ENCODE measurements at regions not wholly inside any gene's neighbourhood (a gene's known extent, or its start where the extent isn't known, plus 50 kb on each side); places are given as distances from the start of the nearest gene placed in this dataset.

DNA sequence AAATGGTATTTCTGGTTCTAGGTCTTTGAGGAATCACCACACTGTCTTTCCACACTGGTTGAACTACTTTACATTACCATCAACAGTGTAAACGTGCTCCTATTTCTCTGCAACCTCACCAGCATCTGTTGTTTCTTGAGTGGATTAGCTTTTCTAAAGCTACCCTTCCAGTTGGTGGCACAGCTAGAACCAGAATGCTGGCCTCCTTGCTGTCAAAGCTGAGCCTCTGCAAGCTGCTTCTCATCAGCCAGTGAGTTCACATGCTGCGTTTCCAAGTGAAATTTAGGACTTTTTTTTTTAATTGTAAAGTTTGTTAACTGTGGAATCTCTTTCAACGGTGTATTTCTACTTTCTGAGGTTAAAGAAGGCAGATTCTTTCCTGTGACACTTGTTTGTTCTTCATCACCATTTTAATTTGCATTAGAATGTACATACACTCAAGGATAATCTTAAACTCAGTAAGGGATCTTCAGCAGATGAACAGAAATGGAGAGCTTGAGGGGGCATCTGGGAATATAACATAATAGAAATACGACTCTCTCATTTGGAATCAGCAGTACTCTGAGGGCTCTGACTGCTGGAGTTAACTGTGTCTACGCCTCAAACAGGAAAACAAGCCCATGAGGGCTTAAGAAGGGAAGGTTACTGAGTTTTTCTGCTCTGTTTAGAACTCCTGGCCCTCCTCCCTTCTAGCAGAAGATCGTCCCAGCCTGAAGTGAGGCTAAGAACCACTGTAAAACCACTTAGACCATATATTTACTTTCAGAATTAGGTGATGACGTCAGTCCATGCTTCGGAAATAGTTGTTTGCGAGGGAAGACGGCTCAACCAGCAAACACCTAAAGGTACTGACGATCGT, 148.4 kb upstream of the FAM20A start:
- Histone ChIP-seq H3K4me1 (ENCODE audit: control insufficient read depth, insufficient read depth, low read length) (no peaks in the 10 kb centered on the region), H3K9me3 (replicated peaks; ENCODE audit: control insufficient read depth, insufficient read depth, low read length) (no peaks in the 10 kb centered on the region; the same call in 2 of the 3 replicates), H3K79me2 (ENCODE audit: control insufficient read depth, insufficient read depth, low read length) (no peaks in the 10 kb centered on the region), H3K27ac (ENCODE audit: control insufficient read depth, insufficient read depth) (no peak overlapping the region), H3K27me3 (replicated peaks in 1 of 2; ENCODE audit: control insufficient read depth in 2 of 2, insufficient read depth in 2 of 2, low read length in 1 of 2) (no peaks in the 10 kb centered on the region), H3K4me2 (ENCODE audit: control insufficient read depth, insufficient read depth) (no peak overlapping the region), H4K20me1 (ENCODE audit: control insufficient read depth, insufficient read depth) (no peaks in the 10 kb centered on the region), H3K4me3 (no peak overlapping the region), H2AFZ (ENCODE audit: control insufficient read depth, low read depth, low read length) (no peak overlapping the region), H3K36me3 (ENCODE audit: control insufficient read depth in 2 of 2, insufficient read depth in 2 of 2, low read length in 1 of 2) (no peaks in the 10 kb centered on the region), H3K9ac (ENCODE audit: control insufficient read depth, insufficient read depth, low read length) (no peak overlapping the region)
- ChIA-PET CTCF (no interaction called here), POLR2A (no interaction called here), RAD21 (ENCODE audit: unreplicated experiment) (no interaction called here), SMC1A (ENCODE audit: uncharacterized antibody, unreplicated experiment) (no interaction called here)
- intact Hi-C loops (cut with micrococcal nuclease; ENCODE audit: unreplicated experiment) = no loop called here
- TF ChIP-seq MTA2 (IDR thresholded peaks at IDR 0.05; ENCODE audit: low read depth) = no peak
- no peak for TF ChIP-seq ZSCAN29 (IDR thresholded peaks at IDR 0.05)
- TF ChIP-seq, protein P1, sequence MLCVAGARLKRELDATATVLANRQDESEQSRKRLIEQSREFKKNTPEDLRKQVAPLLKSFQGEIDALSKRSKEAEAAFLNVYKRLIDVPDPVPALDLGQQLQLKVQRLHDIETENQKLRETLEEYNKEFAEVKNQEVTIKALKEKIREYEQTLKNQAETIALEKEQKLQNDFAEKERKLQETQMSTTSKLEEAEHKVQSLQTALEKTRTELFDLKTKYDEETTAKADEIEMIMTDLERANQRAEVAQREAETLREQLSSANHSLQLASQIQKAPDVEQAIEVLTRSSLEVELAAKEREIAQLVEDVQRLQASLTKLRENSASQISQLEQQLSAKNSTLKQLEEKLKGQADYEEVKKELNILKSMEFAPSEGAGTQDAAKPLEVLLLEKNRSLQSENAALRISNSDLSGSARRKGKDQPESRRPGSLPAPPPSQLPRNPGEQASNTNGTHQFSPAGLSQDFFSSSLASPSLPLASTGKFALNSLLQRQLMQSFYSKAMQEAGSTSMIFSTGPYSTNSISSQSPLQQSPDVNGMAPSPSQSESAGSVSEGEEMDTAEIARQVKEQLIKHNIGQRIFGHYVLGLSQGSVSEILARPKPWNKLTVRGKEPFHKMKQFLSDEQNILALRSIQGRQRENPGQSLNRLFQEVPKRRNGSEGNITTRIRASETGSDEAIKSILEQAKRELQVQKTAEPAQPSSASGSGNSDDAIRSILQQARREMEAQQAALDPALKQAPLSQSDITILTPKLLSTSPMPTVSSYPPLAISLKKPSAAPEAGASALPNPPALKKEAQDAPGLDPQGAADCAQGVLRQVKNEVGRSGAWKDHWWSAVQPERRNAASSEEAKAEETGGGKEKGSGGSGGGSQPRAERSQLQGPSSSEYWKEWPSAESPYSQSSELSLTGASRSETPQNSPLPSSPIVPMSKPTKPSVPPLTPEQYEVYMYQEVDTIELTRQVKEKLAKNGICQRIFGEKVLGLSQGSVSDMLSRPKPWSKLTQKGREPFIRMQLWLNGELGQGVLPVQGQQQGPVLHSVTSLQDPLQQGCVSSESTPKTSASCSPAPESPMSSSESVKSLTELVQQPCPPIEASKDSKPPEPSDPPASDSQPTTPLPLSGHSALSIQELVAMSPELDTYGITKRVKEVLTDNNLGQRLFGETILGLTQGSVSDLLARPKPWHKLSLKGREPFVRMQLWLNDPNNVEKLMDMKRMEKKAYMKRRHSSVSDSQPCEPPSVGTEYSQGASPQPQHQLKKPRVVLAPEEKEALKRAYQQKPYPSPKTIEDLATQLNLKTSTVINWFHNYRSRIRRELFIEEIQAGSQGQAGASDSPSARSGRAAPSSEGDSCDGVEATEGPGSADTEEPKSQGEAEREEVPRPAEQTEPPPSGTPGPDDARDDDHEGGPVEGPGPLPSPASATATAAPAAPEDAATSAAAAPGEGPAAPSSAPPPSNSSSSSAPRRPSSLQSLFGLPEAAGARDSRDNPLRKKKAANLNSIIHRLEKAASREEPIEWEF (IDR thresholded peaks at IDR 0.05; ENCODE audit: insufficient replicate concordance, low read depth, low read length) = no peak
- TF ChIP-seq, protein P2, sequence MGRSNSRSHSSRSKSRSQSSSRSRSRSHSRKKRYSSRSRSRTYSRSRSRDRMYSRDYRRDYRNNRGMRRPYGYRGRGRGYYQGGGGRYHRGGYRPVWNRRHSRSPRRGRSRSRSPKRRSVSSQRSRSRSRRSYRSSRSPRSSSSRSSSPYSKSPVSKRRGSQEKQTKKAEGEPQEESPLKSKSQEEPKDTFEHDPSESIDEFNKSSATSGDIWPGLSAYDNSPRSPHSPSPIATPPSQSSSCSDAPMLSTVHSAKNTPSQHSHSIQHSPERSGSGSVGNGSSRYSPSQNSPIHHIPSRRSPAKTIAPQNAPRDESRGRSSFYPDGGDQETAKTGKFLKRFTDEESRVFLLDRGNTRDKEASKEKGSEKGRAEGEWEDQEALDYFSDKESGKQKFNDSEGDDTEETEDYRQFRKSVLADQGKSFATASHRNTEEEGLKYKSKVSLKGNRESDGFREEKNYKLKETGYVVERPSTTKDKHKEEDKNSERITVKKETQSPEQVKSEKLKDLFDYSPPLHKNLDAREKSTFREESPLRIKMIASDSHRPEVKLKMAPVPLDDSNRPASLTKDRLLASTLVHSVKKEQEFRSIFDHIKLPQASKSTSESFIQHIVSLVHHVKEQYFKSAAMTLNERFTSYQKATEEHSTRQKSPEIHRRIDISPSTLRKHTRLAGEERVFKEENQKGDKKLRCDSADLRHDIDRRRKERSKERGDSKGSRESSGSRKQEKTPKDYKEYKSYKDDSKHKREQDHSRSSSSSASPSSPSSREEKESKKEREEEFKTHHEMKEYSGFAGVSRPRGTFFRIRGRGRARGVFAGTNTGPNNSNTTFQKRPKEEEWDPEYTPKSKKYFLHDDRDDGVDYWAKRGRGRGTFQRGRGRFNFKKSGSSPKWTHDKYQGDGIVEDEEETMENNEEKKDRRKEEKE (IDR thresholded peaks at IDR 0.05) = no peak
- no peak for TF ChIP-seq IKZF2 (IDR thresholded peaks at IDR 0.05)
- TF ChIP-seq, protein P3, sequence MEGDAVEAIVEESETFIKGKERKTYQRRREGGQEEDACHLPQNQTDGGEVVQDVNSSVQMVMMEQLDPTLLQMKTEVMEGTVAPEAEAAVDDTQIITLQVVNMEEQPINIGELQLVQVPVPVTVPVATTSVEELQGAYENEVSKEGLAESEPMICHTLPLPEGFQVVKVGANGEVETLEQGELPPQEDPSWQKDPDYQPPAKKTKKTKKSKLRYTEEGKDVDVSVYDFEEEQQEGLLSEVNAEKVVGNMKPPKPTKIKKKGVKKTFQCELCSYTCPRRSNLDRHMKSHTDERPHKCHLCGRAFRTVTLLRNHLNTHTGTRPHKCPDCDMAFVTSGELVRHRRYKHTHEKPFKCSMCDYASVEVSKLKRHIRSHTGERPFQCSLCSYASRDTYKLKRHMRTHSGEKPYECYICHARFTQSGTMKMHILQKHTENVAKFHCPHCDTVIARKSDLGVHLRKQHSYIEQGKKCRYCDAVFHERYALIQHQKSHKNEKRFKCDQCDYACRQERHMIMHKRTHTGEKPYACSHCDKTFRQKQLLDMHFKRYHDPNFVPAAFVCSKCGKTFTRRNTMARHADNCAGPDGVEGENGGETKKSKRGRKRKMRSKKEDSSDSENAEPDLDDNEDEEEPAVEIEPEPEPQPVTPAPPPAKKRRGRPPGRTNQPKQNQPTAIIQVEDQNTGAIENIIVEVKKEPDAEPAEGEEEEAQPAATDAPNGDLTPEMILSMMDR (IDR thresholded peaks at IDR 0.05 in 2 of 3, conservative IDR thresholded peaks at IDR 0.05 in 1 of 3; ENCODE audit: control insufficient read depth in 2 of 3, extremely low read depth in 1 of 3, insufficient read depth in 1 of 3, low read depth in 3 of 3, low read length in 3 of 3) = no peak
- TF ChIP-seq, protein P4, sequence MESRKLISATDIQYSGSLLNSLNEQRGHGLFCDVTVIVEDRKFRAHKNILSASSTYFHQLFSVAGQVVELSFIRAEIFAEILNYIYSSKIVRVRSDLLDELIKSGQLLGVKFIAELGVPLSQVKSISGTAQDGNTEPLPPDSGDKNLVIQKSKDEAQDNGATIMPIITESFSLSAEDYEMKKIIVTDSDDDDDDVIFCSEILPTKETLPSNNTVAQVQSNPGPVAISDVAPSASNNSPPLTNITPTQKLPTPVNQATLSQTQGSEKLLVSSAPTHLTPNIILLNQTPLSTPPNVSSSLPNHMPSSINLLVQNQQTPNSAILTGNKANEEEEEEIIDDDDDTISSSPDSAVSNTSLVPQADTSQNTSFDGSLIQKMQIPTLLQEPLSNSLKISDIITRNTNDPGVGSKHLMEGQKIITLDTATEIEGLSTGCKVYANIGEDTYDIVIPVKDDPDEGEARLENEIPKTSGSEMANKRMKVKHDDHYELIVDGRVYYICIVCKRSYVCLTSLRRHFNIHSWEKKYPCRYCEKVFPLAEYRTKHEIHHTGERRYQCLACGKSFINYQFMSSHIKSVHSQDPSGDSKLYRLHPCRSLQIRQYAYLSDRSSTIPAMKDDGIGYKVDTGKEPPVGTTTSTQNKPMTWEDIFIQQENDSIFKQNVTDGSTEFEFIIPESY (IDR thresholded peaks at IDR 0.05) = no peak
- TF ChIP-seq SMAD5 (IDR thresholded peaks at IDR 0.05; ENCODE audit: low read depth) = no peak
- FAIRE-seq (no peak), DNase-seq (ENCODE audit: low read depth, low spot score) (no peak), ATAC-seq (no peak)
- 46% methylated on average over 12 of the region's 12 CpGs for WGBS (ENCODE audit: insufficient coverage, insufficient replicate concordance, low lambda C conversion rate, missing lambda C conversion rate)
- in situ Hi-C loops (cut with MboI) = loop anchor here (25.0 kb wide), 1 partner anchor 587 kb away; no protein-coding TSS in a partner anchor
- BruUV-seq (replicated peaks) = no TSS peak
